Activated CD4-positive, alpha-beta T cell treated with anti-CD3 and anti-CD28 coated beads, Interleukin-2, Interleukin-4, amounts not matched to agents 100 ng/mL and 50 ng/mL, durations not matched to agents 16 hours and 8 hours (primary cell): ENCODE measurements at regions not wholly inside any gene's neighbourhood (a gene's known extent, or its start where the extent isn't known, plus 50 kb on each side); places are given as distances from the start of the nearest gene placed in this dataset.
A peak's percentile ranks its signal among the peaks of the same experiment; 100 is the strongest.
"Not testable (repeated sequence)": the region's sequence is repeated elsewhere in the genome, so short reads cannot be mapped to it uniquely, and the experiment has no call there.

Experiments used
- DNase-seq: peaks from one replicate; pipeline ENCODE4 v3.0.0-alpha.2; 2020; ENCODE audit warnings: low spot score

- no peak for DNase-seq
These were observed 141.6 kb upstream of the RIOK3 start for GRCh38 chr18:23311351-23312121.

- no peak for DNase-seq
These were observed 139.7 kb upstream of the RIOK3 start for GRCh38 chr18:23313379-23313778.

DNA sequence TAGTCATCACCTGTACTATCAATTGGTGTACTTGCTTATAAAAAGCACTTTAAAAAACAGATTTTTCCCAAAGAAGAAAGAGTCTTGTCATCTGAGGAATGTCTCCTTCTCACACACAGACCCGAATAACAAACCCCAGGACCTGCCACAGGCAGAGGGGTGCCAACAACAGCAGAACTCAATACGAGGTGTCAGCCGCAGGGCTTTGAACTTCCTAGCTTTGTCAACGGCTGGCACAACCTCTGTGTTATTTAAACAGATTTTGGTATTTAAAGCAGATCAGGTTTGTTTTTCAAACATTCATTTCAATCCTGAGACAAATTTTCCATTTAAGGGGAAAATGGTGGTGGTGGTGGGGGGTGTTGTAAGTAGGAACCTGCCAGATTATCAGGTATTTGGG, 138.4 kb upstream of the RIOK3 start:
- no peak for DNase-seq

- no peak for DNase-seq
These were observed 136.8 kb upstream of the RIOK3 start for GRCh38 chr18:23316316-23316715.

DNA sequence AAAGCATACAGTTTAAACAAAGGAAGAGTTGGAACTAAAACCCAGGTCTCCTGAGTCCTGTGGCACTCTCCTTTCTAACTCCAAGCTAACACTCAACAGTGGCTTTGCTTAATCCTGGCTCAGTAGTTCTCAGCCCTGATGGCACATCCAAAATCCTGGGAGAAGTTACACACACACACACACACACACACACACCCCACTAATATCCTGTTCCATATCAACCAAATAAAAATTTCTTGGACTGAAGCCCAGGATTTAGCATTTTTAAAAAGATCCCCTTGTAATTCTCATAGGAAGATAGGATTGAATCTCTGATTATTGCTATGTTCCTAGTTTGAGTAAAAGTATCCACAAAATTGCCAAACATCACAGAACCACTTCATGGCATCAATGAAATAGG, 136.1 kb upstream of the RIOK3 start:
- no peak for DNase-seq

DNA sequence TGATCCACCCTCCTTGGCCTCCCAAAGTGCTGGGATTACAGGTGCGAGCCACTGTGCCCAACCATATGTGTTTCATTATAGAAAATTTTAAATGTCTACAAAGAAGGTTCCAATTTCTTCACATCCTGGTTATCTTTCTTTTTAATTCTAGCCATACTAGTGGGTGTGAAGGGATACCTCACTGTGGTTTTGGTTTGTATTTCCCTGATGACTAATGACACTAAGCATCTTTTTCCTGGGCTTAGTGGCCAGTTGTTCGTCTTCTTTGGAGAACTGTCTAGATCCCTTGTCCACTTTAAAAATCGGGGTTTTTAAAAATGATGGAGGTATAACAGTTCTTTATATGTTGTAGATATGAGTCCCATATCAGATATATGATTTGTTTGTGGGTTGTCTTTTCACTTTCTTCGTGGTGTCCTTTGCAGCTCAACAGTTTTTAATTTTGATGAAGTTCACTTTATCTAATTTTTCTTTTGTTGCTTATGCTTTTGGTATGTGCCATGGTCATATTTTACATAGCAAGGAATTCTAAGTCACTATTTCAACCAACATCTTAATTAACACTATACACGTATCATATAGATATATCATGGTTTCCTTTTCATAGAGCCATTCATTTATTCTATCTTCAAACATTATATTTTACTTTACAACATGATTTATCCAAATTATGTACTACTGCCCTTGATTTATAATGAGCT, 135.0 kb upstream of the RIOK3 start:
- no peak for DNase-seq

DNA sequence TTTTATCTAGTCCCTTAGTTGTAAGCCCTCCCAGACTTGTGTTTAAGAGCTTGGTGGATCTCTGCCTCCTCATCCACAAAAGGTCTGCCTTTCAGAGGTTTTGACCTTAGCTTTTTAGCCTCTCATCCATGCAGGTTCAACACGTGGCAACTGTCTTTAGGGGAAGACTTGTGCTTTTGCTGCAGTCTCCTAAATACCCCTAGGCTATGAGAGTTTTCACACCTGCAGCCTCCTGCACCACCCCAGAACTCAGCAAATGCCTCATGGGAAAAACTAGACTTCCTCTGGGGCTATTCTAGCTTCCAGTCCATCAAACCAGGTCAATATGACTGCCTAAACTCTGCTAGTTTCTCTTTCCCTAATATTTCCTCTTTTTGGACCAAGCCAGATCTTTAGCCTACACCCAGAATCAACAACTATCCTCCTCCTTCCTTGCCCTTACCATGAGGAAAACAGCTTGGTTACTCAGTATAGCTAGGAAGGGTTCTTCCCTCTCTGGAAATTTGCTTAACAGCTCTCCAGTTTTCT, 132.3 kb upstream of the RIOK3 start:
- DNase-seq: no peak

DNA sequence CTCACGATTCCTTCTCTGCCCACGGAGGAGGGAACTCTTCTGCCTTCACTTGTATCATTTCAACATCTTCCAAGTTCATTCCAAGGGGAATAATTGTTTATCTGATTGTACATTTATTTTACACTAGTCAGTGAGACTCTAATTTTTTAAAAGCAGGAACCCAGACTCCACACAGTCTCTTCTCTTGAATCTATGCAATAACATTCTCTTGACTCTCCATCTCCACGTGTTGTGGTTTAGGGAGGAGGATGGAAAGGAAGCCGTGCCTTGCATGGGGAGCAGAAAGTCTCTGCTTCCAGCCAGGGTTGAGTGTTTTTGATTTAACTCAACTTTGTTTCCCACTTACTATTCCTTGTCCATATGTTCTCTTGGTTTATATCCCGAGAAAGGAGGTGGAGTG, 131.1 kb upstream of the RIOK3 start:
- DNase-seq: no peak

- DNase-seq: no peak
These were observed 128.9 kb upstream of the RIOK3 start for GRCh38 chr18:23324056-23324811.

DNA sequence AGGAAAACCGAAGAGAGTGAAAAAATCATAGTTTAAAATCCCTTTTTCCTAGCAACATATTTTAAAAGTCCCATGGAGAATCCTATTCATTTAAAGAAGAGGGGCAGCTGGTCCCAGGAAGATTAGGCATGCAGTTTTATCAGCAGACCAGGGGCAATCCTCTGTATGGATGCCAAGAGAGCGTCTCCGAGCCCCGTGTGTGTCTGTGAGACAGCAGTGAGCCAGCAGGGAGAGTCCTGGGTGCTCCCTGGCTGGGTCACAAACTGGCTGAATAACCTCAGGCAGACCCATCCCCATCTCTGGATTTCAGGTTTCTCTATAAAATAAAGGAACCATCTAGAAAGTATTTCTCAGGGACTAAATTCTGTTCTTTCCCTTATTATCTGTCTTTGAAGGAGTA, 128.2 kb upstream of the RIOK3 start:
- DNase-seq: no peak

- not testable (repeated sequence) for DNase-seq
These were observed 123.4 kb upstream of the RIOK3 start for GRCh38 chr18:23329671-23330070.

- no peak for DNase-seq
These were observed 122.7 kb upstream of the RIOK3 start for GRCh38 chr18:23330423-23330822.

DNA sequence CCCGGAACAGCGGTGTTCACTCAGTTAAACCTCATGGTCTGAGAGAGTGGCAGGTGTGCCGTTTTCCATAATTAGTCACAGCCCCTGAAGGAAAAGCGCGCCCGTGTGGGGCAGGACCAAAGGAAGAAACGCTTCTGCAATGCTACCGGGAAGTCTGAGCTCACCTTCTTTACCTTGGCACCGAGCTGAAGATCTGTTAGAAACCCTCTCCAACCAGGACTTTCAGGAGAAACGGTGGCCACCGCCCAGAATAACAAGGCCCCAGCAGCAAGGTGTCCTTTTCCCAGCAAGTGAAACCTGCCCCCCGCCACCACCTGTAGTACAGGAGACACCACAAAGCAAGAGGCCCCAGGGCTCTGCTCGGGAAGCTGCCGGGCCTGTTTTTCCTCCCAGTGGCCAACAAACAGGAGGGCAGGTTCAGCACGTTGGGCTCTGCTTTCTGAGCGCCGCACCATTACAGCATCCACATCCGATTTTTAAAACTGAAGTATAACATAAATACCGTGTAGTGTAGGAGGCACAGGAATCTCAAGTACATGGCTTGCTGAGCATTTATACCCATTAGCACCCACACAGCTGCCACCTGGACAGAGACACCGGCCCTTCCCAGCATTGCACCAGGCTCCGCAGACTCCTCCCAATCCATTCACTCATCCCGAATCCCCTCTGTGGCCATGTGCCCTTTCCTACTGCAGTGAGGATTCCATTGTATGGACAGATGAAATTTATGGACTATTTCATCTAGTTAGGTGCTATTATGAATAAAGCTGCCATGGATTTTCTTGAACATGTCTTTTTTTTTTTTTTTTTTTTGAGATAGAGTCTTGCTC, 121.8 kb upstream of the RIOK3 start:
- DNase-seq: no peak

DNA sequence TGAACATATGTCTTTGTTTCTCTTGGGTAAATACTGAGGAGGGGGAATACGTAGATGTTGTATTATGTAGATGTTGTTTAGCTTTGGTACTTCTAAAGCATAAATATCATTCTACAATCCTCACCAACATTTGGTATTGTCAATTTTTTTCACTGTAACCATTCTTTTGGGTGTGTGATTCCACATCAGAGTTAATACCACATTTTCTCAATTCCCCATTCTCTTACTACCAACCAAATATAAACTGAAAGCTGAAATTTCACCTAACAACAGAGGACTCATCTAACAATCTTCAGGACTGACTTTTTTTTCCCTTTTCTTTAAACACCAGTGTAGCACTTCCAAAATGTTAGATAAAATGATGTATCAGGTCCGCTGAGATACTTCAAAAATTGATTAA, 120.7 kb upstream of the RIOK3 start:
- no peak for DNase-seq

GRCh38 chr18:23333827-23334226, 119.3 kb upstream of the RIOK3 start:
- no peak for DNase-seq

DNA sequence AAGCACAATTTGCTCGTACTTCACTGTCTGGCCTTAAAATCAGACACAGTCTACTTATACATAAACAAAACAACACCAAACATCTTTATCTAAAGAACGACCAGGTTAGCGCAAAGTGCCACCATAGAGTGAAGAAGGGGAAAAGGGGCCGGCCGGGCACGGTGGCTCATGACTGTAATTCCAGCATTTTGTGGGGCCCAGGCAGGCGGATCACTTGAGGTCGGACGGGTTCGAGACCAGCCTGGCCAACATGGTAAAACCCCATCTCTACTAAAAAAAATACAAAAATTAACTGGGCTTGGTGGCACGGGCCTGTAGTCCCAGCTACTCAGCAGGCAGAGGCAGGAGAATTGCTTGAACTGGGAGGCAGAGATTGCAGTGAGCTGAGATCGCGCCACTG, 118.5 kb upstream of the RIOK3 start:
- DNase-seq: no peak

- no peak for DNase-seq
These were observed 117.0 kb upstream of the RIOK3 start for GRCh38 chr18:23336101-23336500.

DNA sequence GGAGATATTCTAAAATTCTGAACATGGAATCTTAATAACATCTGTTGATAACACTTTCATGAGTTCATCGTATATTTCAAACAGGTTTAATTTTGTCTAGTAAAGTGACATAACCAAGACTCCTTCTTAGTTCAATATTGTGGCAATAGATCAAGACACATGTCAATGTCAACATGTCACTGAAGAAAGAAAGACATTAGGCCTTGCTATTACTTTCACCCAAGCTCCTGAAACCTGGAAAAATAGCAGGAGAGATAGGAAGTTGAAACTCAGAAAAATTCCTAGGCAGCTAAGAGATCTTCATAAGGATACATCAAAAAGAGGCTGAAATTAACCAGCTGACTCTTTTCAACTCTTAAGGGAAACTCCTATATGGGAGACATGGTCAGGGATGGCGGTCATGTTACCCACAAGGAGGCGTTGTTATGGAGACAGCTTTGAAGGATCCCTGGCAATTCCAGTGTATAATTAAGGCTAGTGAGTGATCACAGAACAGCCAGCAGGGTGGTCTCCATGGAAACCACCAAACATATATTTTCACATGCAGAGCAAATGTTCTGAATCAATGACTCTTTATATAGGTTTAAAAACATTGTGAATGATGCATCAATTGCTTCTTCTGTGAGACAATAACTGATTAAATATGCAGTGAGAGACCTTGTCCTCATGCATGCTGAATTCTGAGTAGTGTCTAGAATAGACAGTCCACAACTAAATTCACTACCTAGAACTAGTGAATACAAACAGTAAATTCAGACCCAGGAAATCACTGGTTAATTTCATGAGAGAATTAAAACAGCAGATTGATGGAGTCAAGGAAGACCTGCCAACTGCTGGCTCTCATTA, 115.3 kb upstream of the RIOK3 start:
- DNase-seq: no peak

- DNase-seq: no peak
These were observed 112.4 kb upstream of the RIOK3 start for GRCh38 chr18:23340661-23341060.

- peak; percentile 6 for DNase-seq
These were observed 111.7 kb upstream of the RIOK3 start for GRCh38 chr18:23341383-23341782.

DNA sequence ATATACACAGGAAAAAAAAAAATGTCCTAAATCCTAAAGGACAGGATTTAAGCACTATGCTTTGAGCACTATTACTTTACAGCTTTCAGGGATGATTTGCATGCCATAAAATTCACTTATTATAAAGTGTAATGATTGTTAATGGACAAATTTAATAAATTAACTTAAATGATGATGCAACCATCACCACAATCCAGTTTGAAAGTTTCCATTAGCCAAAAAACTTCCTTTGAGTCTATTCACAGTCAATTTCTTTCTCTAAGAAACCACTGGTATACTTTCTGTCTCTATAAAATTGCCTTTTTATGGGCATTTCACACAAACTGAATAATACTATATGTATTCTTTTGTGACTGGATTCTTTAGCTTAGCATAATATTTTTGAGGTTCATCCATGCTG, 111.1 kb upstream of the RIOK3 start:
- DNase-seq: no peak
